GM18505 (cell line): ENCODE measurements at regions not wholly inside any gene's neighbourhood (a gene's known extent, or its start where the extent isn't known, plus 50 kb on each side); places are given as distances from the start of the nearest gene placed in this dataset.
A peak's percentile ranks its signal among the peaks of the same experiment; 100 is the strongest.

Source experiments
- ATAC-seq: cut with Tn5 transposase; IDR thresholded peaks from one replicate; pipeline ENCODE4 v1.9.1; 2021; ENCODE audit not compliant: unreplicated experiment
- POLR2A ChIP-seq: IDR thresholded peaks from 4 replicates; pipeline ENCODE4 v1.6.1; 2011; ENCODE audit warnings: borderline replicate concordance; ENCODE audit not compliant: insufficient read depth, insufficient read length; ENCODE audit errors: extremely low read depth

- no peak for ATAC-seq
- no peak for TF ChIP-seq POLR2A
Observed at GRCh38 chr9:120338340-120338739, 241.6 kb downstream of the CDK5RAP2 start.

- TF ChIP-seq POLR2A, result no peak
- ATAC-seq, result no peak
Observed at GRCh38 chr9:120337131-120337530, 242.8 kb downstream of the CDK5RAP2 start.

GRCh38 chr9:120336753-120337090, 243.2 kb downstream of the CDK5RAP2 start:
- no peak for TF ChIP-seq POLR2A
- ATAC-seq, result no peak

GRCh38 chr9:120336021-120336752, 243.8 kb downstream of the CDK5RAP2 start:
- TF ChIP-seq POLR2A, result no peak
- no peak for ATAC-seq

- TF ChIP-seq POLR2A, result no peak
- ATAC-seq, result no peak
Observed at GRCh38 chr9:120331913-120332312, 248.1 kb downstream of the CDK5RAP2 start.

GRCh38 chr9:120330031-120330430, 249.9 kb downstream of the CDK5RAP2 start:
- ATAC-seq, result no peak
- no peak for TF ChIP-seq POLR2A

- ATAC-seq, result no peak
Observed at GRCh38 chr9:120327322-120327721, 252.6 kb downstream of the CDK5RAP2 start.

GRCh38 chr9:120326049-120326693, 253.8 kb downstream of the CDK5RAP2 start:
- TF ChIP-seq POLR2A, result no peak
- ATAC-seq, result no peak

More at GRCh38 chr9:120327322-120327721, 252.6 kb downstream of the CDK5RAP2 start:
- TF ChIP-seq POLR2A, result no peak

GRCh38 chr9:120324996-120325642, 254.8 kb downstream of the CDK5RAP2 start:
- no peak for TF ChIP-seq POLR2A
- peak; percentile 48 for ATAC-seq

- no peak for TF ChIP-seq POLR2A
- ATAC-seq, result no peak
Observed at GRCh38 chr9:120324461-120324860, 255.5 kb downstream of the CDK5RAP2 start.

- TF ChIP-seq POLR2A, result no peak
- ATAC-seq, result no peak
Observed at GRCh38 chr9:120323125-120323524, 256.8 kb downstream of the CDK5RAP2 start.

- ATAC-seq, result no peak
- TF ChIP-seq POLR2A, result no peak
Observed at GRCh38 chr9:120319452-120319851, 260.5 kb downstream of the CDK5RAP2 start.

GRCh38 chr9:120315154-120315553, 264.8 kb downstream of the CDK5RAP2 start:
- no peak for ATAC-seq
- no peak for TF ChIP-seq POLR2A

- no peak for TF ChIP-seq POLR2A
- no peak for ATAC-seq
Observed at GRCh38 chr9:120312031-120312430, 267.9 kb downstream of the CDK5RAP2 start.
